ENCODE measurements at regions not wholly inside any gene's neighbourhood (a gene's known extent, or its start where the extent isn't known, plus 50 kb on each side); places are given as distances from the start of the nearest gene placed in this dataset.

- Histone ChIP-seq H3K79me2 (ENCODE audit: control insufficient read depth, insufficient read depth, low read length) (no peaks in the 10 kb centered on the region), H3K9ac (ENCODE audit: control insufficient read depth, extremely low read depth, insufficient read depth, low read length) (no peak overlapping the region), H2AFZ (ENCODE audit: control insufficient read depth, low read length) (peak overlapping the region; percentile 26), H4K20me1 (ENCODE audit: control insufficient read depth, extremely low read depth, insufficient read depth, low read length) (no peaks in the 10 kb centered on the region), H3K4me2 (ENCODE audit: control insufficient read depth, extremely low read depth, insufficient read depth, low read depth, low read length) (no peak overlapping the region), H3K9me3 (ENCODE audit: control insufficient read depth, low read depth, low read length) (no peaks in the 10 kb centered on the region), H3K27me3 (ENCODE audit: control insufficient read depth, extremely low read depth, insufficient read depth, low read length) (no peaks in the 10 kb centered on the region), H3K9me1 (ENCODE audit: control insufficient read depth, extremely low read depth, insufficient read depth, low read length) (no peaks in the 10 kb centered on the region), H3K36me3 (ENCODE audit: control insufficient read depth in 2 of 2, extremely low read depth in 1 of 2, insufficient read depth in 2 of 2, low read length in 2 of 2) (no peaks in the 10 kb centered on the region), H3K4me3 (ENCODE audit: control insufficient read depth in 2 of 3, extremely low read depth in 1 of 3, insufficient read depth in 2 of 3, low read depth in 1 of 3, low read length in 3 of 3) (no peak overlapping the region), H3K4me1 (ENCODE audit: control insufficient read depth, extremely low read depth, insufficient read depth, low read length) (peaks cover 10% of the 10 kb centered on the region), H3K27ac (ENCODE audit: control insufficient read depth, insufficient read depth, low read length) (no peak overlapping the region)
- dilution Hi-C loops (cut with MboI; ENCODE audit: extremely low pct_ligation_motif_present, low sequenced_read_pairs) = no loop called here
- FAIRE-seq (peak; percentile 9), DNase-seq (ENCODE audit: low read depth, low spot score) (no peak)
- no peak for TF ChIP-seq EZH2 (IDR thresholded peaks at IDR 0.05; ENCODE audit: low read length)
- TF ChIP-seq, protein P1, sequence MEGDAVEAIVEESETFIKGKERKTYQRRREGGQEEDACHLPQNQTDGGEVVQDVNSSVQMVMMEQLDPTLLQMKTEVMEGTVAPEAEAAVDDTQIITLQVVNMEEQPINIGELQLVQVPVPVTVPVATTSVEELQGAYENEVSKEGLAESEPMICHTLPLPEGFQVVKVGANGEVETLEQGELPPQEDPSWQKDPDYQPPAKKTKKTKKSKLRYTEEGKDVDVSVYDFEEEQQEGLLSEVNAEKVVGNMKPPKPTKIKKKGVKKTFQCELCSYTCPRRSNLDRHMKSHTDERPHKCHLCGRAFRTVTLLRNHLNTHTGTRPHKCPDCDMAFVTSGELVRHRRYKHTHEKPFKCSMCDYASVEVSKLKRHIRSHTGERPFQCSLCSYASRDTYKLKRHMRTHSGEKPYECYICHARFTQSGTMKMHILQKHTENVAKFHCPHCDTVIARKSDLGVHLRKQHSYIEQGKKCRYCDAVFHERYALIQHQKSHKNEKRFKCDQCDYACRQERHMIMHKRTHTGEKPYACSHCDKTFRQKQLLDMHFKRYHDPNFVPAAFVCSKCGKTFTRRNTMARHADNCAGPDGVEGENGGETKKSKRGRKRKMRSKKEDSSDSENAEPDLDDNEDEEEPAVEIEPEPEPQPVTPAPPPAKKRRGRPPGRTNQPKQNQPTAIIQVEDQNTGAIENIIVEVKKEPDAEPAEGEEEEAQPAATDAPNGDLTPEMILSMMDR (optimal IDR thresholded peaks at IDR 0.05 in 1 of 3, IDR thresholded peaks at IDR 0.05 in 1 of 3, conservative IDR thresholded peaks at IDR 0.05 in 1 of 3; ENCODE audit: extremely low read depth in 1 of 3, insufficient read depth in 2 of 3, low read length in 3 of 3) = no peak
These were observed 89.0 kb upstream of the FNDC3B start for GRCh38 chr3:171950373-171950772.

GRCh38 chr3:171951597-171951996, 87.8 kb upstream of the FNDC3B start:
- dilution Hi-C loops (cut with MboI; ENCODE audit: extremely low pct_ligation_motif_present, low sequenced_read_pairs) = no loop called here
- no peaks in the 10 kb centered on the region for H3K9me1 ChIP-seq (ENCODE audit: control insufficient read depth, extremely low read depth, insufficient read depth, low read length)
- H2AFZ ChIP-seq (ENCODE audit: control insufficient read depth, low read length) = no peak overlapping the region
- H3K27ac ChIP-seq (ENCODE audit: control insufficient read depth, insufficient read depth, low read length) = no peak overlapping the region
- FAIRE-seq = no peak
- no peaks in the 10 kb centered on the region for H3K79me2 ChIP-seq (ENCODE audit: control insufficient read depth, insufficient read depth, low read length)
- H3K4me1 ChIP-seq (ENCODE audit: control insufficient read depth, extremely low read depth, insufficient read depth, low read length) = peaks cover 10% of the 10 kb centered on the region
- H3K4me2 ChIP-seq (ENCODE audit: control insufficient read depth, extremely low read depth, insufficient read depth, low read depth, low read length) = no peak overlapping the region
- no peaks in the 10 kb centered on the region for H3K27me3 ChIP-seq (ENCODE audit: control insufficient read depth, extremely low read depth, insufficient read depth, low read length)
- no peak for DNase-seq (ENCODE audit: low read depth, low spot score)
- H3K36me3 ChIP-seq (ENCODE audit: control insufficient read depth in 2 of 2, extremely low read depth in 1 of 2, insufficient read depth in 2 of 2, low read length in 2 of 2) = no peaks in the 10 kb centered on the region
- H4K20me1 ChIP-seq (ENCODE audit: control insufficient read depth, extremely low read depth, insufficient read depth, low read length) = no peaks in the 10 kb centered on the region
- no peaks in the 10 kb centered on the region for H3K9me3 ChIP-seq (ENCODE audit: control insufficient read depth, low read depth, low read length)
- H3K9ac ChIP-seq (ENCODE audit: control insufficient read depth, extremely low read depth, insufficient read depth, low read length) = no peak overlapping the region
- H3K4me3 ChIP-seq (ENCODE audit: control insufficient read depth in 2 of 3, extremely low read depth in 1 of 3, insufficient read depth in 2 of 3, low read depth in 1 of 3, low read length in 3 of 3) = no peak overlapping the region
- TF ChIP-seq, protein P1 (optimal IDR thresholded peaks at IDR 0.05 in 1 of 3, IDR thresholded peaks at IDR 0.05 in 1 of 3, conservative IDR thresholded peaks at IDR 0.05 in 1 of 3; ENCODE audit: extremely low read depth in 1 of 3, insufficient read depth in 2 of 3, low read length in 3 of 3) = no peak
- TF ChIP-seq EZH2 (IDR thresholded peaks at IDR 0.05; ENCODE audit: low read length) = no peak

Measured in keratinocyte (primary cell).